OCI-LY1 (cell line): ENCODE measurements at regions not wholly inside any gene's neighbourhood (a gene's known extent, or its start where the extent isn't known, plus 50 kb on each side); places are given as distances from the start of the nearest gene placed in this dataset.
"Not testable (repeated sequence)": the region's sequence is repeated elsewhere in the genome, so short reads cannot be mapped to it uniquely, and the experiment has no call there.

Experiments
- H2AFZ ChIP-seq: fragments of 200-600 bp; sonication (generic), shearing (Covaris generic); 2 replicates; pipeline ENCODE4 v1.6.0; 2014; ENCODE audit warnings: antibody characterized with exemption, mild to moderate bottlenecking, low read length
- H3F3A ChIP-seq: fragments of 200-600 bp; sonication (generic), shearing (Covaris generic); 2 replicates; pipeline ENCODE4 v1.6.0; 2014; ENCODE audit warnings: mild to moderate bottlenecking, antibody characterized with exemption, low read length, moderate library complexity; ENCODE audit not compliant: insufficient read depth
- H3K27ac ChIP-seq: fragments of 200-600 bp; sonication (generic); 2 replicates; pipeline ENCODE4 v1.5.1; 2014; ENCODE audit warnings: low read length, mixed run types, mild to moderate bottlenecking, low read depth; ENCODE audit not compliant: poor library complexity, severe bottlenecking
- H3K27me3 ChIP-seq: fragments of 200-600 bp; sonication (generic); 2 replicates; pipeline ENCODE4 v1.6.0; 2014; ENCODE audit warnings: antibody characterized with exemption, mild to moderate bottlenecking, low read length, moderate library complexity; ENCODE audit not compliant: insufficient read depth
- H3K36me3 ChIP-seq: fragments of 200-600 bp; sonication (generic); 2 replicates; pipeline ENCODE4 v1.6.1; 2014; ENCODE audit warnings: mild to moderate bottlenecking, antibody characterized with exemption, low read length, moderate library complexity, mixed read lengths; ENCODE audit not compliant: insufficient read depth
- H3K4me1 ChIP-seq: fragments of 200-600 bp; sonication (generic); 2 replicates; pipeline ENCODE4 v1.5.1; 2014; ENCODE audit warnings: mild to moderate bottlenecking, low read length, moderate library complexity; ENCODE audit not compliant: insufficient read depth, severe bottlenecking
- H3K4me2 ChIP-seq: fragments of 200-600 bp; sonication (generic), shearing (Covaris generic); 2 replicates; pipeline ENCODE4 v1.6.1; 2014; ENCODE audit warnings: low read length
- H3K4me3 ChIP-seq: fragments of 200-600 bp; sonication (generic); 2 replicates; pipeline ENCODE4 v1.5.1; 2014; ENCODE audit warnings: low read length, low read depth, mild to moderate bottlenecking, mixed read lengths; ENCODE audit not compliant: poor library complexity, severe bottlenecking
- H3K79me2 ChIP-seq: fragments of 200-600 bp; shearing (Covaris generic); 2 replicates; pipeline ENCODE4 v1.6.1; 2016; ENCODE audit warnings: mixed run types, low read length, mixed read lengths; ENCODE audit not compliant: insufficient read depth
- H3K9ac ChIP-seq: fragments of 200-600 bp; sonication (generic), shearing (Covaris generic); 2 replicates; pipeline ENCODE4 v1.6.1; 2014; ENCODE audit warnings: mild to moderate bottlenecking, low read length, mixed read lengths
- H3K9me2 ChIP-seq: fragments of 200-600 bp; sonication (generic), shearing (Covaris generic); 2 replicates; pipeline ENCODE4 v1.6.1; 2014; ENCODE audit warnings: low read depth, mild to moderate bottlenecking, low read length, mixed read lengths
- H3K9me3 ChIP-seq: fragments of 200-600 bp; shearing (Covaris generic); 2 replicates; pipeline ENCODE4 v1.6.1; 2014; ENCODE audit warnings: low read length, mixed read lengths
- H4K20me1 ChIP-seq: fragments of 200-600 bp; sonication (generic), shearing (Covaris generic); 2 replicates; pipeline ENCODE4 v1.6.0; 2016; ENCODE audit warnings: mild to moderate bottlenecking, low read length; ENCODE audit not compliant: insufficient read depth
- EZH2 ChIP-seq: fragments of 200-600 bp; sonication (generic), shearing (Covaris generic); IDR thresholded peaks from 2 replicates; pipeline ENCODE4 v1.8.0; 2017; ENCODE audit warnings: borderline replicate concordance, mixed run types, mild to moderate bottlenecking, antibody characterized with exemption, low read length, moderate library complexity, mixed read lengths
- TF ChIP-seq, protein P1 (sequence below): fragments of 200-600 bp; sonication (generic), shearing (Covaris generic); IDR thresholded peaks from 2 replicates; pipeline ENCODE4 v1.5.1; 2017; ENCODE audit warnings: mild to moderate bottlenecking, antibody characterized with exemption, low read length, moderate library complexity, mixed read lengths

DNA sequence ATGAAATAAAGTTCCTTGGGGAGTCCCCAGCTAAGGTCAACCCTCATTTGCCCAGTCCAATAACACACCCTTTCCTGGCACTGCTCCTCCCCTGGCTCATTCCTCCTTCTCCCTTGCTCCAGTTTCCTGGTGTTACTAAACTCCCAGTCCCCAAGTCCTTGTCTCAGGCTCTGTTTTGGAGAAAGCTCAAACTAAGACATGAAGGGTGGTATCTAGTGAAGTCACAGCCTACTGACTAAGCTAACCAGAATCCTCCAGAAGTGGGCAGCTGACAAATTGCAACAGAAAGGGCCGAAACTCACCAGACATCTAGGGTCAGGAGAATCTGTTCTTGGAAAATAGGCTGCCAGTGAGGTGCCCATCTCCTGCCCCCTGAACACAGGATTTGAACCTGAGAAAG, 118.7 kb upstream of the NEK6 start:
- no peaks in the 10 kb centered on the region for H3K79me2 ChIP-seq
- H3K4me1 ChIP-seq: no peaks in the 10 kb centered on the region
- H3K9me2 ChIP-seq: no peaks in the 10 kb centered on the region
- H3K4me3 ChIP-seq: no peak overlapping the region
- no peaks in the 10 kb centered on the region for H3K36me3 ChIP-seq
- H4K20me1 ChIP-seq: no peaks in the 10 kb centered on the region
- no peak overlapping the region for H3K4me2 ChIP-seq
- H3K27ac ChIP-seq: no peak overlapping the region
- no peaks in the 10 kb centered on the region; the same call in 1 of the 2 replicates for H3K27me3 ChIP-seq
- no peaks in the 10 kb centered on the region for H3K9me3 ChIP-seq
- TF ChIP-seq, protein P1, sequence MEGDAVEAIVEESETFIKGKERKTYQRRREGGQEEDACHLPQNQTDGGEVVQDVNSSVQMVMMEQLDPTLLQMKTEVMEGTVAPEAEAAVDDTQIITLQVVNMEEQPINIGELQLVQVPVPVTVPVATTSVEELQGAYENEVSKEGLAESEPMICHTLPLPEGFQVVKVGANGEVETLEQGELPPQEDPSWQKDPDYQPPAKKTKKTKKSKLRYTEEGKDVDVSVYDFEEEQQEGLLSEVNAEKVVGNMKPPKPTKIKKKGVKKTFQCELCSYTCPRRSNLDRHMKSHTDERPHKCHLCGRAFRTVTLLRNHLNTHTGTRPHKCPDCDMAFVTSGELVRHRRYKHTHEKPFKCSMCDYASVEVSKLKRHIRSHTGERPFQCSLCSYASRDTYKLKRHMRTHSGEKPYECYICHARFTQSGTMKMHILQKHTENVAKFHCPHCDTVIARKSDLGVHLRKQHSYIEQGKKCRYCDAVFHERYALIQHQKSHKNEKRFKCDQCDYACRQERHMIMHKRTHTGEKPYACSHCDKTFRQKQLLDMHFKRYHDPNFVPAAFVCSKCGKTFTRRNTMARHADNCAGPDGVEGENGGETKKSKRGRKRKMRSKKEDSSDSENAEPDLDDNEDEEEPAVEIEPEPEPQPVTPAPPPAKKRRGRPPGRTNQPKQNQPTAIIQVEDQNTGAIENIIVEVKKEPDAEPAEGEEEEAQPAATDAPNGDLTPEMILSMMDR: no peak
- no peak for TF ChIP-seq EZH2
- H3F3A ChIP-seq: no peaks in the 10 kb centered on the region
- H3K9ac ChIP-seq: no peak overlapping the region
- no peak overlapping the region for H2AFZ ChIP-seq

DNA sequence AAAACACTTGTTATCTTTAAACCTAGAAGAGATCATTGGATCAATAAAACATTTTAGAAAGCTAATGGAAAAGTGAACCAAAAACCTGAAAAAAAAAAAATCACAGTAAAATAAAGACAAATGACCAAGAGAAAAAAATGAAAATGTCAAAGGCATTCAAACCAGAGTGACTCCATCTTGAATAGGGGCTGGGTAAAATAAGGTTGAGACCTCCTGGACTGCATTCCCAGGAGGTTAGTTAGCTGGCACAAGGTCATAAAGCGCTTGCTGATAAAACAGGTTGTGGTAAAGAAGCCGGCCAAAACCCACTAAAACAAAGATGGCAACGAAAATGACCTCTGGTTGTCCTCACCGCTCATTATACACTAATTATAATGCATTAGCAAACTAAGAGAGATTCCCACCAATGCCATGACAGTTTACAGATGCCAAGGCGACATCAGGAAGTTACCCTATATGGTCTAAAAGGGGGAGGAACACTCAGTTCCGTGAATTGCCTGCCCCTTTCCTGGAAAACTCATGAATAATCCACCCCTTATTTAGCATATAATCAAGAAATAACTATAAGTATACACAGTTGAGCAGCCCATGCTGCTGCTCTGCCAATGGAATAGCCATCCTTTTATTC, 116.7 kb upstream of the NEK6 start:
- Histone ChIP-seq H2AFZ (no peak overlapping the region), H3K9ac (no peak overlapping the region), H3K4me2 (no peak overlapping the region), H3K4me1 (no peaks in the 10 kb centered on the region), H3F3A (no peaks in the 10 kb centered on the region), H3K9me2 (no peaks in the 10 kb centered on the region), H3K27me3 (no peaks in the 10 kb centered on the region; the same call in 1 of the 2 replicates), H3K4me3 (no peak overlapping the region), H4K20me1 (no peaks in the 10 kb centered on the region), H3K79me2 (no peaks in the 10 kb centered on the region), H3K36me3 (no peaks in the 10 kb centered on the region), H3K9me3 (no peaks in the 10 kb centered on the region), H3K27ac (no peak overlapping the region)
- TF ChIP-seq EZH2: no peak
- TF ChIP-seq, protein P1: no peak

DNA sequence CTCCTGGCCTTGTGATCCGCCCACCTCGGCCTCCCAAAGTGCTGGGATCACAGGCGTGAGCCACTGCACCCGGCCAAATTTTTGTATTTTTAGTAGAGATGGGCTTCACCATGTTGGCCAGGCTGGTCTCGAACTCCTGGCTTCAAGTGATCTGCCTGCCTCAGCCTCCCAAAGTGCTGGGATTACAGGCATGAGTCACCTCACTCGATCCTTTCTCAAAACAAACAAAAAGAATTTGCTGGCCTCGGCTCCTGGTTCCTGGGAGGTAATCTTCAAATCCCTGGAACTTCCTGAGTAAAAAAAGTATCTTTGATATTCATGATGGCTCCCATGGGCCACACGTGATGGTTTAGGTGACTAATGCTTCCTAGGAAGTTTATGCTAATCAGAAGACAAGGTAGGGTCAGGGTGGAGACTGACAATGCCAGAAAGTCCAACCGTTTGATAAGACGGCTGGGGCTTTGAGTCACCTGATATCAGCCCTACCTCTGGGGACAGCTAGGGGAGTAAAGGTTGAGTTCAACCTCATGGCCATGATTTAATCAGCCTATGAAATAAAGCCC, 113.1 kb upstream of the NEK6 start:
- not testable (repeated sequence) for H3K79me2 ChIP-seq, H3K27ac ChIP-seq, H3K27me3 ChIP-seq, H3K4me2 ChIP-seq, H3K9me2 ChIP-seq, H2AFZ ChIP-seq, H3F3A ChIP-seq, H3K9ac ChIP-seq, H4K20me1 ChIP-seq, H3K9me3 ChIP-seq, H3K36me3 ChIP-seq, H3K4me3 ChIP-seq, H3K4me1 ChIP-seq

DNA sequence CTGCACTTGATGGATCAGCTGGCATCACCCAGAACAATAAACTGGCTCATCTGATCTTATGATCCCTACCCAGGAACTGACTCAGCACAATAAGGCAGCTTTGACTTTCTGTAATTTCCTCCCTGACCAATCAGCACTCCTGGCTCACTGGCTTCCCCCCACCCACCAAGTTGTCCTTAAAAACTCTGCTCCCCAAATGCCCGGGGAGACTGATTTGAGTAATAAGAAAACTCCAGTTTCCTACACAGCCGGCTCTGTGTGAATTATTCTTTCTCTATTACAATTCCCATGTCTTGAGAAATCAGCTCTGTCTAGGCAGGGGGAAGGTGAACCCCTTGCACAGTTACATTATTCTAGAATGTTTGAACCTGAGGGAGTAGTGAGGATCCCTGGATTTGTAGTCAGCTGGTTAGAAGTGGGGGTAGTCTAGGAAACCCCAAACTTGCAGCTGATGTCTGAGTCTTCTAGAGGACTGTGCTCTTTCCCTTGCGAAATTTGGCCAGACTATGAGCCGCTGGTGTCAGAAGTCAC, 111.7 kb upstream of the NEK6 start:
- H3F3A ChIP-seq: no peaks in the 10 kb centered on the region
- H4K20me1 ChIP-seq: no peaks in the 10 kb centered on the region
- H2AFZ ChIP-seq: no peak overlapping the region
- H3K9ac ChIP-seq: no peak overlapping the region
- H3K27ac ChIP-seq: no peak overlapping the region
- no peaks in the 10 kb centered on the region for H3K36me3 ChIP-seq
- no peak overlapping the region for H3K4me2 ChIP-seq
- no peaks in the 10 kb centered on the region for H3K4me1 ChIP-seq
- TF ChIP-seq, protein P1: no peak
- TF ChIP-seq EZH2: no peak
- H3K79me2 ChIP-seq: no peaks in the 10 kb centered on the region
- H3K9me3 ChIP-seq: no peaks in the 10 kb centered on the region
- no peak overlapping the region for H3K4me3 ChIP-seq
- H3K9me2 ChIP-seq: no peaks in the 10 kb centered on the region
- H3K27me3 ChIP-seq: no peaks in the 10 kb centered on the region
